Mesodermal cell (in vitro differentiated cells): ENCODE measurements at regions not wholly inside any gene's neighbourhood (a gene's known extent, or its start where the extent isn't known, plus 50 kb on each side); places are given as distances from the start of the nearest gene placed in this dataset.

Experiments
- H3K27ac ChIP-seq: 2 replicates; pipeline ENCODE4 v1.7.0; 2013; ENCODE audit warnings: mild to moderate bottlenecking, low read depth, low read length, moderate library complexity; ENCODE audit not compliant: severe bottlenecking
- H3K36me3 ChIP-seq: 2 replicates; pipeline ENCODE4 v1.7.1; 2013; ENCODE audit warnings: mild to moderate bottlenecking, low read length, moderate library complexity; ENCODE audit not compliant: control insufficient read depth, insufficient read depth
- H3K4me1 ChIP-seq: one replicate; pipeline ENCODE4 v1.7.1; 2013; ENCODE audit warnings: mild to moderate bottlenecking, low read length; ENCODE audit not compliant: insufficient read depth, control insufficient read depth, poor library complexity, severe bottlenecking
- H3K4me3 ChIP-seq: 2 replicates; pipeline ENCODE4 v1.7.0; 2013; ENCODE audit warnings: low read length, control low read depth, mild to moderate bottlenecking; ENCODE audit not compliant: insufficient read depth, poor library complexity, severe bottlenecking; ENCODE audit errors: extremely low read depth
- H3K9me3 ChIP-seq: 2 replicates; pipeline ENCODE4 v1.7.1; 2013; ENCODE audit warnings: mild to moderate bottlenecking, low read length, moderate library complexity; ENCODE audit not compliant: control insufficient read depth
- WGBS, 2 experiments: methylation state at CpG; one replicate each; pipeline ENCODE4 v1.1.5; 2013; ENCODE audit warnings: missing lambda C conversion rate in 2 of 2; ENCODE audit not compliant: insufficient coverage in 2 of 2; 5-methylcytosine and 5-hydroxymethylcytosine counted together

DNA sequence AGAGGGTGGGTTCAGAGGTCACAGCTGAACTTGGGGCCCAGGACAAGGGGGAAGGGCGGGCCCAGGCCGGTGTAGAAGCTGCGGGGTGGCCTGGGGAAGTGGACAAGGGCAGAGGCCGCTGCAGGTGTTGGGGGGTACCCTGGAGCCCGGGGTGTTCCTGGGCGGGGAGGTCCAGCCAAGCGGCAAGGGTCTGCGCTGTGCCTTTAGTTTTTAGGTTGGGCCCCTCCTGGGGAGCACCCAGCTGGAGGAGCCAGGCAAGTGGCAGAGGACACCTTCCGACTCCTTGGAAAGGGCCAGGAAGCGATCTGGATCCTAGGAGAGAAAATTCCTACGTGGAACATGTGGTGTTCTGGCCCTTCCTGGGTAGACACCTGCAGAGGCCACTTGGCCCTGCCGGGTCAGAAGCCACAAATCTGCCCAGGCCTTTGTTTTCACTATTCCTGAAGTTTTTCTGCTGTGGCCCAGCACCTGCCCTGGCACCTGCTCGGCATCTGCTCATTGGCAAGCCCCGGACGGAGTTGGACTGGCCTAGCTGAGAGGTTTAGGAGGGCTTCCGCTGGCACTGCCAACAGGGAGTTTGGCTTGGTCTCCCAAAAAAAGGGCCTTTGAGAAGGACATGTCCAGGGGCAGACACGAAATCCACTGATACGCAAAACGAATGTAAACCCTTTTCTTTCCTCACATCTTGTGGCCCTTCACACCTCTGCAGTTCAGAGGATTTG lies 61.1 kb downstream of the SMUG1 start:
- Histone ChIP-seq H3K27ac (no peak overlapping the region), H3K36me3 (no peaks in the 10 kb centered on the region), H3K9me3 (no peaks in the 10 kb centered on the region), H3K4me1 (peaks cover 11% of the 10 kb centered on the region), H3K4me3 (no peak overlapping the region)
- 49 to 54% methylated on average over 14 to 18 of the region's 19 CpGs for WGBS, 2 experiments

GRCh38 chr12:54128416-54128815 lies 60.4 kb downstream of the SMUG1 start:
- Histone ChIP-seq H3K36me3 (no peaks in the 10 kb centered on the region), H3K27ac (no peak overlapping the region)
- WGBS, 2 experiments, result 0 to 7% methylated on average over 1 to 2 of the region's 3 CpGs

DNA sequence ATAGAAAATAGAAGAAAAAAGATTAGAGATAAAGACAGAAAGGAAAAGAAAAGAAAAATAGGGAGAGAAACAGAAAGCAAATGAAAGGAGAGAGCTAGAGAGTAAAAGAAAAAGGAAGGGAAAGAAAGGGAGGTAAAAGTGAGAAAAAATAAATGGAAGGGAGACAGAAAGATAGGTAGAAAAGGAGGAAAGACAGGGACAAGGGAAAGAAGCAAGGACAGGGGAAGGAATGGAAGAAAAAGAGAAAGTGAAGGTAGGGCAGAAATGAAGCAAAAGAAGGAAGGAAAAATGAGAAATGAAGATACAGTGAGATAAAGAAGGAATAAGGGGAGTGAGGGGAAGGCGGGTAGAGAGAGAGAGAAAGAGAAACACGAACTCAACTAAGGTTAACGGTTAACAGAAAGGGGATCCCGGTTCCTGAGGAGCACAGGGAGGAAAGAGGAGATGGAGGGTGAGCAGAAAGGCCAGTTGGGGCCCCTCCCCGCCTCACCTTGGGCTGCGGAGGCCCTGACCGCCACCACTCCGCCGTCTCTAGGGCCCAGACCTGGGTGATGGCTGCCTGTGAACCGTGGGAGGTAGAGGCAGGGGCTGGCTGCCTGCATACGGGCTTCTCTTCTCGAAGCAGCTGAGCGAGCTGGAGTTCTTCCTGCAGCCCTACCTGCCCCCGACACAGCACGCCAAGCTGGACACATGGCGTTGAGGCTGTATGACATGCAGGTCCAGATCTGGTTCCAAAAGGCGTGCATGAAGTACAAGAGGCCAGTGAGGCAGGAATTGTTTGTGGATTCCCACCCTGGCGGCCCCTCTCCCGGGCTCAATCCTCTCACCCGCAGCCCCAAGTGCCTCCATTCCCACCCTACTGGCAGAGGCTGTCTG lies 59.5 kb downstream of the SMUG1 start:
- WGBS, 2 experiments, result 51 to 66% methylated on average over 17 of the region's 20 CpGs
- H3K4me1 ChIP-seq, result peaks cover 11% of the 10 kb centered on the region
- H3K4me3 ChIP-seq, result no peak overlapping the region
- H3K36me3 ChIP-seq, result no peaks in the 10 kb centered on the region
- H3K9me3 ChIP-seq, result no peaks in the 10 kb centered on the region
- no peak overlapping the region for H3K27ac ChIP-seq

More at GRCh38 chr12:54128416-54128815, 60.4 kb downstream of the SMUG1 start:
- H3K9me3 ChIP-seq, result no peaks in the 10 kb centered on the region
- peaks cover 11% of the 10 kb centered on the region for H3K4me1 ChIP-seq
- H3K4me3 ChIP-seq, result no peak overlapping the region
